Cardiac muscle cell (in vitro differentiated cells and primary cell): ENCODE measurements at regions not wholly inside any gene's neighbourhood (a gene's known extent, or its start where the extent isn't known, plus 50 kb on each side); places are given as distances from the start of the nearest gene placed in this dataset.

Experiments
- DNase-seq, 2 donors: peaks; one replicate each; pipeline versions ENCODE4 v3.0.0 to v3.0.0-alpha.2; 2010 to 2017; ENCODE audit warnings: low read depth in 1 of 2, low spot score in 1 of 2
- H3K27ac ChIP-seq: fragments of 200-600 bp; sonication (generic); 2 replicates; pipeline ENCODE4 v1.5.1; 2016
- H3K27me3 ChIP-seq: fragments of 200-600 bp; sonication (generic); 2 replicates; pipeline ENCODE4 v1.6.0; 2016; ENCODE audit warnings: control low read depth
- H3K36me3 ChIP-seq: fragments of 200-600 bp; sonication (generic); 2 replicates; pipeline ENCODE4 v1.5.1; 2016; ENCODE audit warnings: control low read depth
- H3K4me1 ChIP-seq: fragments of 200-600 bp; sonication (generic); 2 replicates; pipeline ENCODE4 v1.8.1; 2017; ENCODE audit warnings: low read depth, mild to moderate bottlenecking, mixed run types
- H3K4me3 ChIP-seq: fragments of 200-600 bp; sonication (generic); 2 replicates; pipeline ENCODE4 v1.5.1; 2016; ENCODE audit warnings: mild to moderate bottlenecking
- H3K9me3 ChIP-seq: fragments of 200-600 bp; sonication (generic); 2 replicates; pipeline ENCODE4 v1.5.1; 2017; ENCODE audit warnings: low read depth, mild to moderate bottlenecking, control low read depth
- TF ChIP-seq, protein P1 (sequence below): IDR thresholded peaks from 2 replicates; pipeline ENCODE4 v1.5.1; 2012; ENCODE audit warnings: low read depth, mild to moderate bottlenecking, low read length

DNA sequence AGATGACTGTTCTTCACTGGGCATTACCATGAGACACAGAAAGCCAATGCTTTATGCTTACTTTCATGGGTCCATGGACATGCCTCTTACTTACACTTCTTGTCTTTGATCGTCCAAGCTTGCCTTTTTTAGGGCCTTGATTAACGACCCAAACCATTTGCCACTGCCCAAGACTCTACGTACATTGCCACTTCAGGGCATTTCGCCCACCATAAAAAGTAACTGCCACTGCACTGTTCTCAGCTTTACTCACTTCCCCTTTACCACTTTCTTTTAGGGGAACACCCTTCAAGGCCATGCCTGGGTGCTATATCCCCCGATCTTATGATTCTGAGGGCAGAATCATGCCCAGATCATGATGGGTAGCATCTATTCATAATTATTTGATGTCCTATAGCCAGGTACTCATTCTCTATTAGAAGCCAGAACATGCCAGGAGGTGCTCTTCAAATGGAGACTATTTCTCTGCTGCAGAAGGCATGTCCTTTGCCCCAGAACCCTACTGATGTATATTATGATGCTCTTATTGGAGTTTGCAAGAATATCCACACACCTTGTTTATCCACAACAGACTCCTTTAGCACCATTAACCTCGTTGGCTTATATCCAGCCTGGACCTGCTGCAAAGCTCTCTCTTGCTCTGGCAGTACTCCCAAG, 64.1 kb upstream of the RAD23B start:
- peaks cover 9% of the 10 kb centered on the region for H3K4me1 ChIP-seq
- no peaks in the 10 kb centered on the region for H3K27me3 ChIP-seq
- no peak for DNase-seq
- TF ChIP-seq, protein P1, sequence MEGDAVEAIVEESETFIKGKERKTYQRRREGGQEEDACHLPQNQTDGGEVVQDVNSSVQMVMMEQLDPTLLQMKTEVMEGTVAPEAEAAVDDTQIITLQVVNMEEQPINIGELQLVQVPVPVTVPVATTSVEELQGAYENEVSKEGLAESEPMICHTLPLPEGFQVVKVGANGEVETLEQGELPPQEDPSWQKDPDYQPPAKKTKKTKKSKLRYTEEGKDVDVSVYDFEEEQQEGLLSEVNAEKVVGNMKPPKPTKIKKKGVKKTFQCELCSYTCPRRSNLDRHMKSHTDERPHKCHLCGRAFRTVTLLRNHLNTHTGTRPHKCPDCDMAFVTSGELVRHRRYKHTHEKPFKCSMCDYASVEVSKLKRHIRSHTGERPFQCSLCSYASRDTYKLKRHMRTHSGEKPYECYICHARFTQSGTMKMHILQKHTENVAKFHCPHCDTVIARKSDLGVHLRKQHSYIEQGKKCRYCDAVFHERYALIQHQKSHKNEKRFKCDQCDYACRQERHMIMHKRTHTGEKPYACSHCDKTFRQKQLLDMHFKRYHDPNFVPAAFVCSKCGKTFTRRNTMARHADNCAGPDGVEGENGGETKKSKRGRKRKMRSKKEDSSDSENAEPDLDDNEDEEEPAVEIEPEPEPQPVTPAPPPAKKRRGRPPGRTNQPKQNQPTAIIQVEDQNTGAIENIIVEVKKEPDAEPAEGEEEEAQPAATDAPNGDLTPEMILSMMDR = no peak
- H3K36me3 ChIP-seq = no peaks in the 10 kb centered on the region
- no peak overlapping the region for H3K27ac ChIP-seq
- no peaks in the 10 kb centered on the region for H3K9me3 ChIP-seq
- no peak overlapping the region for H3K4me3 ChIP-seq

DNA sequence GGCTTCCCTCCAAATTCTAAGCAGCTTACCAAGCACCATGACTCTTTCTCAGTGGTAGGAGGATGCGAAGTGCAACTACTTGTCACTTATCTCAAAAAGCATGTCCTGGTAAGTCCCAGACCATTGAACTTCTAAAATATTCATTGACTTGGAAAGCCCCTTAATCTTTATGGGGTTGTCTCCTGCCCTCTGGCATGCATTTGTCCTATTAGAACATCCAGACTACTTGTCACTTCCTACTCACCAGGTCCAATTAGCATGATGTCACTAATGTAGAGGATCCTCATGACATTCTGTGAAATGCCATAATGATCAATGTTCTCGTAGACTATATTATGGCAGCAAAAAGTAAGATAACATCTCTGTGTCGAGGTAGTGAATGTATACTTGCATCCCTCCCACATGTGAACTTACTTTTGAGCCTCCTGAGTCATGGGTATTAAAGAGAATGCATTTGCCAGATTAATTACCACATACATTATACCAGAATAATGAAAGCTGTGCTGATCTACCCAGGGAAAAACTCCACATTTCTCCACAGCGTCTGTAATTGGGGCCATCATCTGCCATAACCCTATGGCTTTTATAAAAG, 63.5 kb upstream of the RAD23B start:
- no peaks in the 10 kb centered on the region for H3K27me3 ChIP-seq
- no peaks in the 10 kb centered on the region for H3K36me3 ChIP-seq
- no peaks in the 10 kb centered on the region for H3K9me3 ChIP-seq
- peaks cover 9% of the 10 kb centered on the region for H3K4me1 ChIP-seq
- H3K4me3 ChIP-seq = no peak overlapping the region
- TF ChIP-seq, protein P1 = no peak
- no peak for DNase-seq
- no peak overlapping the region for H3K27ac ChIP-seq

DNA sequence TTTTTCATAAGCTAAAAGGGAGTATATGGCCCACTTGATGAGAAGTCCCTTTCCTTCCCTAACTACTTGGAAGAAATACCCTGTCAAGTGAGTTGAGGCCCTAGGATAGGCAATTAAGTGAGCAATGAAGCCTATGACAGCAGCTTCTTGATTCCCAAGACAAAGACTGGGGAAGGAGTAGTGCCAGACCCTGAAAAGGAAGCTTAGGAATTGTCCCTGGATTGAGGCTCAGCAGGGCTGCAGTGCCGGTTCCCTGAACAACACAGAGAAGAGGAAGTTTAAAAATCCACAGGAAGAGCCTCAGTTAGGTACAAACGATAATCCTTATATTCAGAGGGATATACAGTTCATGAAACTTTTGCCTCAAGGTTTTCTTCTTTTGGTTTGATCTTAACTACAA, 61.8 kb upstream of the RAD23B start:
- Histone ChIP-seq H3K27me3 (no peaks in the 10 kb centered on the region), H3K4me1 (peaks cover 9% of the 10 kb centered on the region), H3K4me3 (no peak overlapping the region), H3K27ac (no peak overlapping the region), H3K36me3 (no peaks in the 10 kb centered on the region), H3K9me3 (no peaks in the 10 kb centered on the region)
- TF ChIP-seq, protein P1 = no peak
- DNase-seq = no peak

DNA sequence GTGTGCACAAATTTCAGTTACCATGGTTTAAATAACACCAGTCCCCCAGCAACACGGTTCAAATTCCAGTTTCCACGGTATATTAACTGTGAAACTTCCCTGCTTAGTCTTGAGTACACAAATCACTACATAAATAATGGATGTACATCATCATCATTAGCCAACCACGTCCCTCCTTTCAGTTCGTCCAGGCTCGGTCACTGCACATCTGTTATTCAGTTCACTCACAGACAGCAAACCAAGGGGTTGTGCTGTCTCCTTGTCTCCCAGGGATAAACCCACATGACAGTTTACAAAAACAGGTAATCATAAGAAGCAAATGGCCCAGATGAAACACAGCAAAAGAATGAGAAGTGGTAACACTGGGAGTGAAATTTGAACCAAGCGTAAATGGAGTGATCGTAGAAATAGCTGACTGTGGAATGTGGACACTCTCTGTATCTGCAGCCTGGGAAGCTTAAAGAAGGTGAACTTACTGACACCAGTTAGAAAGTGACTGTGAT, 61.0 kb upstream of the RAD23B start:
- Histone ChIP-seq H3K9me3 (no peaks in the 10 kb centered on the region), H3K4me3 (no peak overlapping the region), H3K27ac (no peak overlapping the region), H3K36me3 (no peaks in the 10 kb centered on the region), H3K4me1 (peaks cover 9% of the 10 kb centered on the region), H3K27me3 (no peaks in the 10 kb centered on the region)
- TF ChIP-seq, protein P1 = no peak
- DNase-seq = peak in 1 of 2 donors; percentile 40

DNA sequence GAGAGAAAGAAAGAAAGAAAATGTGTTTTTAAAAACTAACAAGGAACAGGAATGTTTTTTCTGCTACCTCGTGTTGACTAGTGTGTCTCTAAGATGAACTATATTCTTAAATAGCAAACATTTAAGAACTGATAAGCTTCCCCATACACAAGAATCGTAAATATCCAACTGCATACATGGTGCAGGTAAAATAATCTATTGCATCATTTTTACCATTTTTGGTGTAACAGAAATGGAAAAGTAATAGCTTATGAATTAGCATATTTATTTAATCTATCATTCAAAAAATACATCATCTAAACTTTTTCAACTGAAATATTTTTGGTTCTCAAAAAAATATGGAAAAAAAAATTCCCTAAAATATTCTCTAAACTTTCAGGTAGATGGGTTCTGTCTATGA, 59.7 kb upstream of the RAD23B start:
- TF ChIP-seq, protein P1 = no peak
- no peaks in the 10 kb centered on the region for H3K27me3 ChIP-seq
- H3K27ac ChIP-seq = no peak overlapping the region
- no peaks in the 10 kb centered on the region for H3K9me3 ChIP-seq
- H3K36me3 ChIP-seq = no peaks in the 10 kb centered on the region
- no peak for DNase-seq
- H3K4me1 ChIP-seq = peaks cover 9% of the 10 kb centered on the region
- no peak overlapping the region for H3K4me3 ChIP-seq
